Right cardiac atrium (tissue), 5 donors: ENCODE measurements at regions not wholly inside any gene's neighbourhood (a gene's known extent, or its start where the extent isn't known, plus 50 kb on each side); places are given as distances from the start of the nearest gene placed in this dataset.
"Not testable (repeated sequence)": the region's sequence is repeated elsewhere in the genome, so short reads cannot be mapped to it uniquely, and the experiment has no call there.

Source experiments
- ATAC-seq, 2 donors: fragments of 200-7000 bp; cut with Tn5 transposase; one replicate each; pipeline versions ENCODE4 v1.8.0 to v1.9.1; 2020; ENCODE audit warnings: moderate library complexity in 2 of 2, mild to moderate bottlenecking in 1 of 2
- DNase-seq, 3 donors: peaks; one replicate each; pipeline ENCODE4 v3.0.0-alpha.2; 2020
- H3K27ac ChIP-seq: one replicate; pipeline ENCODE4 v1.5.1; 2013; ENCODE audit warnings: mild to moderate bottlenecking, low read length, control low read depth, moderate library complexity
- H3K27me3 ChIP-seq: one replicate; pipeline ENCODE4 v1.6.1; 2013; ENCODE audit not compliant: control insufficient read depth, insufficient read depth
- H3K4me1 ChIP-seq: one replicate; pipeline ENCODE4 v1.6.1; 2013; ENCODE audit warnings: low read length; ENCODE audit not compliant: control insufficient read depth, insufficient read depth
- H3K4me3 ChIP-seq: one replicate; pipeline ENCODE4 v1.5.1; 2013; ENCODE audit warnings: low read length, control low read depth
- H3K9me3 ChIP-seq: one replicate; pipeline ENCODE4 v1.6.1; 2013; ENCODE audit warnings: low read length; ENCODE audit not compliant: control insufficient read depth
- WGBS: extraction: QIAGEN DNeasy Blood & Tissue Kit; methylation state at CpG from one replicate; pipeline ENCODE4 v1.1.7; 2013; 5-methylcytosine and 5-hydroxymethylcytosine counted together
- intact Hi-C, 4 donors: fragments of 100-400 bp; cut with DNase I; formaldehyde crosslinking; loops; one replicate each; pipeline versions ENCODE4 v1.11.0 to v1.14.0; 2022 to 2023
- donor health status: healthy with polysubstance abuse.
- donor health status: DM: no; HTN: yes; CAD: no.
- donor health status: DM: no; HTN: no; CAD: no.
- donor health status: DM: no; HTN: yes; CAD: no; lungs with severe emphysema.
- donor health status: DM: yes; HTN: yes; CAD: no.

DNA sequence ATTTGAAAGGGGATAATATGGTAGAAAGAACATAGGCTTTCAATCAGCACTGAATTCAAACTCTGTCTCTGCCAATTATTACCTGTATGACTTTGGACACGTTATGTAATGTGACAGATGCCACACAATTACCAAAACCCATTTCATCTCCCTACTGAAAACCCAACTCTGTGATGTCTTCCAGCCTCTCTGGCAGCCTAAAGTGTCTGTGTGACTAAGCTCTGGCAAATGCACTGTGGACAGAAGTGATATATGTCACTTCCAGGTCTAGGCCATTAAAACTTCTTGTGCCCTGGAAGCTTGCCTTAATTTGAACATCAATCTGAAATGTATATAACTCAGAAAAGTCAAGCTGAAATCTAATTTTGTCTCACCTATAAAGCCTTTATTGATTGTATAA is 552.0 kb downstream of the RFC3 start:
- Histone ChIP-seq H3K27me3 (no peaks in the 10 kb centered on the region), H3K27ac (no peak overlapping the region), H3K4me1 (no peaks in the 10 kb centered on the region), H3K9me3 (no peaks in the 10 kb centered on the region), H3K4me3 (no peak overlapping the region)
- 0% methylated on average over 1 of the region's 1 CpG for WGBS
- ATAC-seq (no peak), DNase-seq (no peak)
- intact Hi-C loops = no loop called here

DNA sequence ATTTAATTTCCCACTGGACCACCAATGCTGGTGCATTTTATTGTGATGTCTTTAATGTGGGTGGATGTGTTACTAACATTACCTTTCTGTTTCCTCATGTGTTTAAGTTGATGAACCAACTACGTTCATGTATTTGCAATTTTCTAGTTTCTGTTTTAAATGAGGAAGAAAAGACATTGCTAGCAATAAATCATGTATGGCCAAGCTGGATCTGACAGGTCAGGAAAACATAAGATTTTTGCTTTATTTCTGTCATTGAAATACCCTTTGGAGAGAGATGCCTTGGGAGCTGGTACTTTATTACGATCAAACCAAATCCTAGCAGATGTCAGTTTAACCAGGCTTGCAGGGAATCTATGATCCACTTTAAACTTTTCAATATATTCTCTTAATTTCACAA is 553.2 kb downstream of the RFC3 start:
- ATAC-seq (no peak), DNase-seq (no peak)
- Histone ChIP-seq H3K4me1 (no peaks in the 10 kb centered on the region), H3K9me3 (no peaks in the 10 kb centered on the region), H3K4me3 (no peak overlapping the region), H3K27me3 (no peaks in the 10 kb centered on the region), H3K27ac (no peak overlapping the region)
- 92% methylated on average over 2 of the region's 2 CpGs for WGBS
- intact Hi-C loops = no loop called here

DNA sequence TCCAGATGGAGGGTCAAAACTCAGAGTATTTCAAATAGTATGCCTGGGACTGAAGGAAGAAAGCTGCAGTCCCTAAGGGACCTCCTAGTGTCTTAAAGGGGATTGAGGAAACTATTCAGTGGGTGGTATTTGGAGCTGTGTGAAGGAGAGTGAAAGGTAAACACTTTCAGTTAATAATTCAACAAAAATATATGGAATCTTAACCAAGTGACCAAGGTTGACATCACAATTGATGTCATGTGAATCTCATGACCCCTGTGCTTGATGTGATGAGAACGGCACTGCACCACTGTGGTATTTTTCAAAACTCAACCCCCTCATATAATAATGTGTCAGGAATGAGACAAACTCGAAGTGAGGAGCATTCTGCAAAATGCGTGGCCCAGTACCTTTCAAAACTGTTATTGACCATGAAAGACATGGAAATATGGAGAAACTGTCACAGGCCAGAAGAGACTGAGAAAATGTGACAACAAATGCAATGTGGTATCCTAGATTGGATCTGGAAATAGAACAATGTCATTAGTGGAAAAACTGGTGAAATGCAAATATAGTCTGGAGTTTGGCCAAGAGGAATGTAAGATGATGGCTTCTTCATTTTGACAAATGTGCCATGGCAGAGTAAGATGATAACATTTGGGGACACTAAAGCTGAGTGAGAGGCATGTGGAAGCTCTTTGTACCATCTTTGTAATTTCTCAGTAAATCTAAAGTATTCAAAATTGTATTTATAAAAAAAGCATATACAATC is 553.9 kb downstream of the RFC3 start:
- no peaks in the 10 kb centered on the region for H3K9me3 ChIP-seq
- DNase-seq (no peak), ATAC-seq (no peak)
- intact Hi-C loops = no loop called here
- no peaks in the 10 kb centered on the region for H3K27me3 ChIP-seq
- no peak overlapping the region for H3K27ac ChIP-seq
- H3K4me3 ChIP-seq = no peak overlapping the region
- H3K4me1 ChIP-seq = no peaks in the 10 kb centered on the region
- 84% methylated on average over 3 of the region's 3 CpGs for WGBS

DNA sequence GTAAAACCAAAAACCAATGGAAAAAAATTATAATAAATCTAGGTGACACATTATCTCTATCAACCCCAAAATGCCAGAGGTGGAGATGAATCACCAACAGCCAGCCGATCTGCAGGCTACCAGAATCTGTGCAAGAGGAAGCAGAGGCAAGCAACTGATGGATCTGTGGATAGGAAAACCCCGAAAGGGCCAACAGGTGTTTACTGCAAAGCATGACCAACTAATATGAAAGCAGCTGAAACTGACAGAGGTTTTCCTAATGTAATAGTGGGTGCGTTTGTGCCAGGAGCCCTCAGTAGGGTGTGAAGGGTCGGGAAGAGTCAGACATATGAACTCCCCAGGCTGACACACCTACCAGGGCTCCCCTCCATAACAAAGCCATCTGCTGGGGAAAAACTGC is 554.6 kb downstream of the RFC3 start:
- H3K27me3 ChIP-seq = no peaks in the 10 kb centered on the region
- WGBS = 76% methylated on average over 4 of the region's 4 CpGs
- H3K9me3 ChIP-seq = no peaks in the 10 kb centered on the region
- ATAC-seq (no peak), DNase-seq (no peak)
- H3K4me3 ChIP-seq = no peak overlapping the region
- intact Hi-C loops = no loop called here
- no peaks in the 10 kb centered on the region for H3K4me1 ChIP-seq
- H3K27ac ChIP-seq = no peak overlapping the region

DNA sequence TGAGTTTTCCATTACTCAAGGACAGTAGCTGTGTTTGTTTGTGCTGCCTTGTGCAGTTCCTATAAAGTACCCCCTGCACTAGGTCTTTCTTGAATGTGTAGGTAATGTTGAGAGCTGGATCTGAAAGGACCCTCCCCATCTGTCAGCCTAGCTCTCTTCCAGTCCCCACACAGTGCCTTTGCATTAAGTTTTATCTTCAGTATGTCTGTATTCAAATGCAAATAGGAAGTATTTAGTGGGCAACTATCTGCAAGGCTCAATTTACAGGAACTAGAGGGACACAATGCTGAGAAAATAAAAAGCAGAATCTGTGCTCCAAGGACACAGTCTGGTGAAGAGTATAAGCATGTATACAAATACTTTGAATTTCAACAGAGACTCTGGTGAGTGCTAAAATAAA is 558.5 kb downstream of the RFC3 start:
- no peaks in the 10 kb centered on the region for H3K27me3 ChIP-seq
- DNase-seq (no peak), ATAC-seq (no peak)
- no peaks in the 10 kb centered on the region for H3K9me3 ChIP-seq
- no peak overlapping the region for H3K4me3 ChIP-seq
- H3K4me1 ChIP-seq = no peaks in the 10 kb centered on the region
- intact Hi-C loops = no loop called here
- H3K27ac ChIP-seq = no peak overlapping the region

DNA sequence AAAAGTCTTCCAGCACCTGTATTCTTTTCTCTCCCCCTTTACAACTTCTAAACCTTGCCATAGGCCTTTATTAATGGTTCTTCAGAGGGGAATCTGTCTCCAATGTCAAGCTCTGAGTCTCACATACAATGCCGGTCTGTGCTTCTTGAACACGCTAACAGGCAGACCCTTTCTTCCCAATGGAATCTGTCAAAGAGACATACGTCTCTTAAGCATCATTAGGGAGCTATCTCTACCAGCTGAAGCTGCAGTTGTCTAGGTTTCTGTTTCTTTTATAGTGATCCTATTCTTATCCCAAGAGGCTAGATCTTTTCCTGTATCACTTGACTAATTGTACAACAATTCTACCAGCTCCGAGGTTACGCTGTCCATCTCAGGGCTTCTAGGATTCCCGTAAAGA is 560.8 kb upstream of the NBEA start:
- no peaks in the 10 kb centered on the region for H3K27me3 ChIP-seq
- H3K4me3 ChIP-seq = no peak overlapping the region
- no peaks in the 10 kb centered on the region for H3K9me3 ChIP-seq
- intact Hi-C loops = no loop called here
- WGBS = 78% methylated on average over 6 of the region's 6 CpGs
- no peak for DNase-seq
- no peaks in the 10 kb centered on the region for H3K4me1 ChIP-seq
- no peak for ATAC-seq
- no peak overlapping the region for H3K27ac ChIP-seq

DNA sequence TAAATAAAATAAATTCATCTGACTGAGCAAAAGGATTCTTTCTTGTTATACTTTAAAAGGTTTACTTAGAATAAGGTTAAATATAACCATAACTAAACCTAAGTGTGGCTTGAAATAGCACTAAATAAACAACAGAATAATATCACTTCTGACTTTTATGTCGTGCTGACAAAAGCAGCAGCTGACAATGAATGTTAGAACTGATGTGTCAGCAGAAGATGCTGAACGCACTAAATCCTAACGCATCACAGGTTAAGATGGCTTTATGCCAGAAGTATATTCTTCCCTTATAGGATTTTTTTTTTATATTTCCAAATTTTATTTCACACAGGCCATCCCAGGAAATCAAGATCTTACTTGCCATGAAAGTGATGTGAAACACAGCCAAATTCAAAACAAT is 558.3 kb upstream of the NBEA start:
- intact Hi-C loops = no loop called here
- H3K27ac ChIP-seq = no peak overlapping the region
- no peak for ATAC-seq
- no peaks in the 10 kb centered on the region for H3K9me3 ChIP-seq
- H3K4me1 ChIP-seq = no peaks in the 10 kb centered on the region
- no peaks in the 10 kb centered on the region for H3K27me3 ChIP-seq
- DNase-seq = no peak
- 84% methylated on average over 3 of the region's 3 CpGs for WGBS
- no peak overlapping the region for H3K4me3 ChIP-seq

DNA sequence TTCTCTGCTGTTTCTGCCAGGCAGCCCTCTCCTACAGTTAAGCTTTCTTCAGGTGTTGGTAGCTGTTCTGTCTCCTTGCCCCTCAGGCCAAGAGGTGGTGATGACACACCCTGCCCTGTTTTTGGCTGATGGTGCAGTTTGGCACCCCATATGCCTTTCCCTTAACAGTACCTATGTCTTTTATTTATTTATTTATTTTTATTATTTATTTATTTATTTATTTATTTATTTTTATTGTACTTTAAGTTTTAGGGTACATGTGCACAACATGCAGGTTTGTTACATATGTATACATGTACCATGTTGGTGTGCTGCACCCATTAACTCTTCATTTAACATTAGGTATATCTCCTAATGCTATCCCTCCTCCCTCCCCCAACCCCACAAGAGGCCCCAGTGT is 555.8 kb upstream of the NBEA start:
- ATAC-seq, DNase-seq, H3K4me3 ChIP-seq, intact Hi-C loops, H3K27me3 ChIP-seq, H3K9me3 ChIP-seq, H3K27ac ChIP-seq, H3K4me1 ChIP-seq: not testable (repeated sequence)

DNA sequence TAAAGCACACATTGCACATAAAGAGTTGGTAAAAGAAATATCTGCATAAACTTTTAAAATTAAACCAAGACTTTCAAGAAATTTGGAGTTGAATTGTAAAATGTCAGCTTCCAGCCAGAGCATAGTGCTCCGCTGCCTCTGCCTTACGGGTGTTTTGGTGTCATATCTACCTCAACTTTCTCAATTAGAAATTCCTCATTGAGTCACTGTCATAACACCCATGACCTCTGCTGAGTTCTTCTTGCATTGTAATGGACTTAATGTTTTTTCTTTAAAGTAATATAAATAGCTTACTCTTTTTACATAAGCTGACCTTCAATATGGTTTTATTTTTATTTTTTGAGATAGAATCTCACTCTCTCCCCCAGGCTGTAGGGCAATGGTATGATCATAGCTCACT is 551.0 kb upstream of the NBEA start:
- Histone ChIP-seq H3K4me1 (no peaks in the 10 kb centered on the region), H3K4me3 (no peak overlapping the region), H3K27me3 (no peaks in the 10 kb centered on the region), H3K27ac (no peak overlapping the region), H3K9me3 (no peaks in the 10 kb centered on the region)
- ATAC-seq (no peak), DNase-seq (no peak)
- WGBS = 83% methylated on average over 2 of the region's 2 CpGs
- intact Hi-C loops = no loop called here

DNA sequence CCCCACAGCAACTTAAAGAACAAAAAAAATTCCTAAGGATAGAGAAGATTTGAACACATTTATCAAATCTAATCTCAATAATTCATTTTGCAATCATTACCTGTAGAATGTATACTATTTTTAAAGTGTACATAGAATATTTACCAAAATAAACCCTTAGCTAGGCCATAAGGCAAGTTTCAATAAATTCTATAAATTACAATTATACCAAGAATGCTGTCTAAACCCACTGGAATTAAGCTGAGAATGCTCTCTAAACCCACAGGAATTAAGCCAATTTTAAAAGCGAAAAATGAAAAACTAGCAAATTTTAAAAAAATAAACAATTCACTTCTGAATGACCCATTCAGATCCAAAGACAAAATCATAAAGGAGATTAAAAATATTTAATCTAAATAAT is 540.4 kb upstream of the NBEA start:
- Histone ChIP-seq H3K4me3 (no peak overlapping the region), H3K27me3 (no peaks in the 10 kb centered on the region), H3K4me1 (no peaks in the 10 kb centered on the region), H3K9me3 (no peaks in the 10 kb centered on the region), H3K27ac (no peak overlapping the region)
- intact Hi-C loops = no loop called here
- 90% methylated on average over 1 of the region's 1 CpG for whole genome bisulfite sequencing
- no peak for DNase-seq
- no peak for ATAC-seq

DNA sequence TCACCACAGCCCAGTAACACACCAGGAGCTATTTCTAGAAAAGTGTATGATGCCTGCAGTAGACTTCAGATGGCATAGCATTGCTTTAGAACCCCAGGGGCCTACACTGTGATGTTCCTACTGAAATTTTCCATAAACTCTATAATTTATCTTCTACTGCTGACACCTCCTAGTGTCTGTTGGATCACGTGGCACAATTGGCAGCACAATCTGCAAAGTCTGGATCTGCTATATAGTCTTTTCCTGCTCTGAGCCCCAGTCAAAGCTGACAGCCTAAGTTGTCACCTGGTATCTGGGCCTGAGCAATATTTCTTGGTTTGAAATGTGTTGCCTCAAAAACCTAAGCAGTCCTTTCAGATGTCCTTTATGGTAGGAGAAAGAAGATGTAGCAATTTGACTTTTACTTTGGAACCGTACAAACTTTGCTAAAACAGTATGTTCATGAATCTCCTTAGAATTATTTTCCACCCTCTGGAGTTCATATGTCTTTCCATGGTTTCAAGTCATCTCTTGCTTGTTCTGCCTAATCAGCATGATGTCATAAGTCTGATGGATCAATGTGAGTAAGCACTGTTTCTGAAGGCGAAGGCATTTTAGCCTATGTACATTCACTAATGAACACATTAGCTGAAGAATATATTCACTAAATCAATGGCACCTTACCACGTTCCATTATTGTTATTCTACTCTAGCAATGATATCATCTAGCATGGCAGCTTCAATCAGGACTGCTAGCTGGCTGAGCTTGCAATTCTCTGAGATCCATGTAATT is 536.5 kb upstream of the NBEA start:
- no peaks in the 10 kb centered on the region for H3K9me3 ChIP-seq
- intact Hi-C loops = no loop called here
- 83% methylated on average over 4 of the region's 4 CpGs for WGBS
- H3K4me1 ChIP-seq = no peaks in the 10 kb centered on the region
- H3K27ac ChIP-seq = no peak overlapping the region
- H3K27me3 ChIP-seq = no peaks in the 10 kb centered on the region
- DNase-seq (no peak), ATAC-seq (no peak)
- no peak overlapping the region for H3K4me3 ChIP-seq
